ENCODE measurements at regions not wholly inside any gene's neighbourhood (a gene's known extent, or its start where the extent isn't known, plus 50 kb on each side); places are given as distances from the start of the nearest gene placed in this dataset.
A peak's percentile ranks its signal among the peaks of the same experiment; 100 is the strongest.
"Not testable (repeated sequence)": the region's sequence is repeated elsewhere in the genome, so short reads cannot be mapped to it uniquely, and the experiment has no call there.

- not testable (repeated sequence) for DNase-seq (ENCODE audit: low read depth)
Measured at GRCh38 chrX:141520750-141521149, 63.8 kb downstream of the SPANXA1 start.

DNA sequence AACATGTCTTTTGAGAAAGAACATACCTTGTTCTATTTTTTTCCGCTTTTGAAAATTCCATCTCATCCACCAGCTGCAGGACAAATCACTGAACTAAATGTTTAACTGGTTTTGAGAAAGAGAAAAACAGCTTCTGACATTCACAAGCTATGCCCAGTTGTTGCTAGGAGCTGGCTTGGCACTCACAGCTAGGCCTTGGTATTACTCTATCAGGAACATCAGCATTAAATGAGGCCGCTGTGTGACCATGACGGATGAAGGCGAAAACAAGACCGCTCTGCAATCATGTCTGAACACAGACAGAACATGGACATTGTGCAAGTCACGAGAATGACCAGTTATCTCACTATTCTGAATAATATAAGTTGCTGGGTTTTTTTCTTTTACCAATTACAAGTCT, 108.8 kb downstream of the SPANXA1 start:
- DNase-seq (ENCODE audit: low read depth): not testable (repeated sequence)

GRCh38 chrX:141469469-141469868, 115.1 kb downstream of the SPANXA1 start:
- DNase-seq (ENCODE audit: low read depth): no peak

DNA sequence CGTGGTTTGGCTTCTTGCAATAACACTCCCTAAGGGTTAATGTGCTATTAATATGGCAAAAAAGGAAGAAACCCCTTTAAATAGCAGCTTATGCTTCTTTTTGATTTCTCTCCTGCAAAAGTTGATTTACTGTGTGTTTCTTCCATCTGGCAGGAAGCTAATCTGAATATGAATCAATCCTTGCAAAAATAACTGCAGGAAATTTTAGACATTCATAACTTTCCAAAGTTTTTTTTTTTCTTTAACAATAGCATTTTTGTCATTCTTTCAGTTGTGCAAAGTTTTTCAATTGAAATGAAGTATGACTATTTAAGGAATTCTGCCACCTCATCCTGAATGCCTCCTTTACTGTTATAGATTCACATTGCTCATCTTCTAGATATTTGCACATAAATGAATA, 115.6 kb downstream of the SPANXA1 start:
- peak; percentile 57 for DNase-seq (ENCODE audit: low read depth)

DNA sequence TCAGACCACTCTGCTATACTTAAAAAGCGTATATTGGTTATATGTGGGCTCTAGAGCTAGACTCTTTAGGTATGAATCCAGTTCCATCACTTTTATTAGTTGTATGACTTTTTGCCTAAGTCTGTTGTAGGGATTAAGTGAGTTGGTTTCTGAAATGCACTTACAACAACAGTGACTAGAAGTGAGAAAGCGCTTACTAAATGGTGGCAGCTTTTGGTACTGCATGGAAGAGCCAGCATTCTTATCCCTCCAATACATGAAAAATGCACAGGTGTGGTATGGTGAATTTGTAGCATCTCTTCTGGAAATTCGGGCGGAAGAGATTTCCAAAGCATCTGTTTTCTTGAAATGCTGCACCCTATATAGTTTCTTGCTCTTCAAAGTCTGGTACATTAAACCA, 117.1 kb downstream of the SPANXA1 start:
- DNase-seq (ENCODE audit: low read depth): no peak

DNA sequence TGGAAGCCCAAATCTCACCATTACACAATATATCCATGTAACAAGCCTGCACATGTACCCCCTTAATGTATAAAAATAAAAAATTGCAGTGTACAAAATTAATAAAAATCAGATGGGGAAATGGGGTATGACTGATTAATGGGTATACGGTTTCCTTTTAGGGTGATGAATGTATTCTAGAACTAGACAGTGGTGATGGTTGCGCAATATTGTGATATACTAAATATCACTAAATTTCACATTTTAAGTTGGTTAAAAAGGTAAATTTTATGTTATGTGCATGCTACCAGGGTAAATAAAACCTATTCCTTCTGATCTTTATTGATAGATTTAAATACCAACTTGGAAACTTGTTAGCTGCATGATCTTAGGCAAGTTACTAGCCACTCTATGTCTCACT, 129.4 kb downstream of the SPANXA1 start:
- no peak for DNase-seq (ENCODE audit: low read depth)

DNA sequence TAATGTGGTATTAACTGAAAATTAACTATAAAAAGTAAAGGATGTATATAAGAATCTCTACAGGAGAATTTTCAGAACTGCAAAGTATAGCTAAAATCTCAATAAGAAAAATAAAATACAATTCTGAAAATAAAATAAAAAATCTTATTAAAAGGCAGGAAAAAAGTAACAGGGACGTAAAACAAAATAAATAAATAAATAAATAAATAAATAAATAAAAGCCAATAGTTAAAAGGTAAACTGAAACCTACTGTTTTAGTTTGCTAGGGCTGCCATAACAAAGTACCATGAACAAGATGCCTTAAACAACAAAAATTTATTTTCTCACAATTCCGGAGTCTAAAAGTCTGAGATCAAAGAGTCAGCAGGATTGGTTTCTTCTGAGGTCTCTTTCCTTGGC, 140.6 kb downstream of the SPANXA1 start:
- DNase-seq (ENCODE audit: low read depth): no peak

- DNase-seq (ENCODE audit: low read depth): no peak
Measured at GRCh38 chrX:141439651-141440050, 144.9 kb downstream of the SPANXA1 start.

DNA sequence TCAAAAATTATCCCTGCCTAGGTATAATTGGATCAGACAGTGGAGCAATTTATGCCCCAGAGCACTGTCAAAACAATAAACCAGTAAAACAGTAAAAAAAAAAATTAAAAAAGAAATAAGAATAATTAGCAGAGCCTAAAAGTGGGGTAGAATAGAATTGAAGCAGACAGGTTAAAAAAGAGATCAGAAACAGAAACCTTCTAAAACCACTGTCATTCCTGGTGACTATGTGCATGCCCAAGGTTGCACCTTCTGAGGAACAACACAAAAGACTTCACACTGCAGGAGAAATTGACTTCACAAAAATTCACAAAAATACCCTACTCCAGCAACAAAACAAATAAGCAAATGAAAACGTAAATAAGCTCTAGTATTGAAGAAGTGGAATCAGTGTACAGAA, 168.6 kb downstream of the SPANXA1 start:
- no peak for DNase-seq (ENCODE audit: low read depth)

- DNase-seq (ENCODE audit: low read depth): peak; percentile 63
Measured at GRCh38 chrX:141405853-141406492, 163.7 kb upstream of the SPANXC start.

- no peak for DNase-seq (ENCODE audit: low read depth)
Measured at GRCh38 chrX:141405486-141405852, 163.2 kb upstream of the SPANXC start.

DNA sequence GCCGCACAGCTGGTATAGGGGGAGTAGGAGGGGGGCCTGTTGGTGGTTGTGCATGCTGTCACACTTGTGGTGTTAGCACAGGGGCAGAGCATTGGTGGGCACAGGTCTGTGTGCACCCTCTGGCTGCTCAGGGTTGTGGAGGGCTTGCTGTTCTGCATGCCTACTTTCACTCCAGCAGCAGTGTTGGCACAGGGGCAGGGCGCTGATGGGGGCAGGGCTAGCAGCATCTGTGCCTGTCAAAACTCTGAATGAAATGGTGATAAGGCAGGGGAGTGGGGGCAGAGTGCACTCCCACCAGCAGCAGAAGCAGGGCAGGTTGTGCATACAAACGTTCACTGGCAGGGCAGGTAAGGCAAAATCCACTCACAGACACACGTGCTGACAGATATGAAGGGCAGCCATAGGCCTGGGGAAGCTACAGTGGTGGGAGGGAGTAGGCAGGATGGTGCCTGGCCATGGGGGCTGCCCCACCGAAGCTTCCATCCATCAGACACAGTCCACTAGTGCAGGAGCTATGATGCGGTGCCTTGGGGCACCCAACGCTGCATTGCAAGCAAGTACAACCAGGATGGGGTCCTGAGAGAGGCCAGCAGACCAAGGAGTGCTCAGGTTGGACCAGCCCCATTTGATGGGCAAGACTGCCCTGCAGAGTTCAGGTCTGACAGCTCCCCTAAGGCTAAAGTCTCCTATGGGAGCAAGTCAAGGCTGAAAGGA, 160.7 kb upstream of the SPANXC start:
- no peak for DNase-seq (ENCODE audit: low read depth)

GRCh38 chrX:141396536-141396935, 154.2 kb upstream of the SPANXC start:
- no peak for DNase-seq (ENCODE audit: low read depth)

GRCh38 chrX:141375011-141375760, 132.9 kb upstream of the SPANXC start:
- peak; percentile 7 for DNase-seq (ENCODE audit: low read depth)

DNA sequence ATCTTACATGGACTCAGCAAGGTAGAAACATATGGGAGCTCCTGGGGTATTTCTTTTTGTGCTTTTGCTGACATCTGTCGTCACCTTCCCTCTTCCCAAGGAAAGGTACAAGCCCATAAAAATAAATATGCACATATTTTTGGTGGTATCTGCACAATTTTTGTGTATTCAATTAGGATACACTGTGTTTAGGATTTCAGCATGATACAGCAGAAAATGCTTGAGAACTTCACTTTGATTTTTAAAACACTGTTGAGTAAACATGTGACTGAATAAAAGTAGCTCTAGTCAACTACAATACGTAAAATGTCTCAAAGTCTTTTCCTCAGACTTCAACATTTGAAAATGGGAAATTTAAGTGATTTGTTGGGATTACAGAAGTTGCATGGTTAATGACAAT, 99.4 kb upstream of the SPANXC start:
- DNase-seq (ENCODE audit: low read depth): no peak

DNA sequence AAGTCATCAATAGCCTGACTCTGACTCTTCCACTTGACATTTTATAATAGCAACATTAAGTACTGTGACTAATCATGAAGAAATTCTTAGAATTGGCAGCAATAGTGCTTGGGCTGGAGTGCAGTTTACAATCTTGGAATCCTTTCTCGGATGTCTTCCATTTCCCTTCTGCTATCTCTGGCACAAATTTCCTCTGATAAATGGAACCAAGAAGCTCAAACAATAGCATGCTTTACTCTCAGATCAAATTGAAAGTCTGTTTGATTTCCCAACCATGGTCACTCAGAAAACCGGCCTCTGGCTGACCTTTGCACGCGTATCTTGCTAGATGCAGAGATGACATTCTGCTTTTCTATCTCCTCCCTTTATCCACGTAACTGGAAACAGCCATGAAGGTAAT, 99.0 kb upstream of the SPANXC start:
- peak; percentile 63 for DNase-seq (ENCODE audit: low read depth)

DNA sequence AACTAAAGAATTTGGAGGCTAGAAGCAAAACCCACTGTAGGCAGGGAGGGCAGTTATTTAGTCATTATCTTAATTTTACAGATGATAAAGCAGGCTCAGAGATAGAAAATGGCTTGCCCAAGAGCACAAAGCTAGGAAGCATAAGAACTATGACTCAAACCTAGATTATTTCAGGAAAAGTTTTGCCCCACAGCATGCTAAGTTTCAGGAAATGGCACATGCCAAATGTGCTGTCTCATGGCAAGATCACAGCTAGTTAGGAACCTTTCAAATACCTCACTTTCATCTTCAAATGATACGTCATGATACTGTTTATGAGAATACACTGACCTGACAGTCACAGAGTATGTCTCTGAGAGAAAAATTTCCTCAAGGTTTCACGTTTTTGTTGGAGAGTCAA, 78.5 kb upstream of the SPANXC start:
- DNase-seq (ENCODE audit: low read depth): no peak

DNA sequence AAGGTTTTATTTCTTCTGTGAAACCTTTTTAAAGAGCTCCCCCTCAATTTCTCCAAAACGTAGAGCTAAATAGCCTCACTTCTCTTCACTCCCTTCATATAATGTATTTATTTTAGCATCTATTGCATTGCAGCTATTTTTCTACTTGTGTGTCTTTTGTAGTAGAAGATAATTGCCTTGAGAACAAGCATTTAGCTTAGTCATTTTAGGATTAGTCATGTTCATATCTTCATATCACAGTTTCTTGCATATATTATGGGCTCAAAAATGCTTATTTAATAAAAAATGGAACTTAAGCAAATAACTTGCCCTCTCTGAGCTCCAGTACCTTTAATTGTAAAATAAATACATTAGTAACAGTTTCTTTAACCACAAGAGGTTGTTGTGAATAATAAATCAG, 72.1 kb upstream of the SPANXC start:
- DNase-seq (ENCODE audit: low read depth): peak; percentile 3

DNA sequence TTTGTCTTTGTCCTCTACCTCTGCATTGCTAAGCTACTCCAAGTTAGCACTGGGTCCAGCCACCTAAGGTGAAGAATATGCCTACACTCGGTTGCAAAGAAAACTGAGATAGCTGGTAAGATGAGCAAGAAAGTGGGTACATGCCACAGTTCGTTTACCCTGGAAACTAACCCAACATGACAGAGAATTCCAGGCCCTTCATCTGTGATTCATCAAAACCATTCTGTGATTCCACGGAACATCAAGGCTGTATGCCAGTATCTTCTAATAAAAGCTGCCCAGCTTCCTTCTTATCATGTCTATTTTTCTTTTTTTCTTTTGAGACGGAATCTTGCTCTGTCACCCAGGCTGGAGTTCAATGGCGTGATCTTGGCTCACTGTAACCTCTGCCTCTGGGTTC, 58.7 kb upstream of the SPANXC start:
- DNase-seq (ENCODE audit: low read depth): no peak
